ENCODE measurements at regions not wholly inside any gene's neighbourhood (a gene's known extent, or its start where the extent isn't known, plus 50 kb on each side); places are given as distances from the start of the nearest gene placed in this dataset.
"Not testable (repeated sequence)": the region's sequence is repeated elsewhere in the genome, so short reads cannot be mapped to it uniquely, and the experiment has no call there.

GRCh38 chr21:13874001-13874400, 264.4 kb downstream of the POTED start:
- not testable (repeated sequence) for TF ChIP-seq CTCF (IDR thresholded peaks at IDR 0.05 in 4 of 5, conservative IDR thresholded peaks at IDR 0.05 in 1 of 5); POLR2A (IDR thresholded peaks at IDR 0.05)

All from gastrocnemius medialis (tissue), 4 donors.